CD14-positive monocyte (primary cell): ENCODE measurements at regions not wholly inside any gene's neighbourhood (a gene's known extent, or its start where the extent isn't known, plus 50 kb on each side); places are given as distances from the start of the nearest gene placed in this dataset.

ENCODE experiments used
- DNase-seq, 3 donors: peaks; one replicate each; pipeline ENCODE4 v3.0.0-alpha.2; 2011 to 2022
- H2AFZ ChIP-seq: 2 replicates; pipeline ENCODE4 v1.6.0; 2012; ENCODE audit warnings: mild to moderate bottlenecking, low read depth, low read length, inconsistent platforms; ENCODE audit not compliant: insufficient read depth, poor library complexity, severe bottlenecking
- H3K27ac ChIP-seq, 2 donors: 1 replicate in 1 of 2; 2 replicates in 1 of 2; pipeline ENCODE4 v1.5.1; 2012 to 2013; ENCODE audit warnings: low read length in 2 of 2, control low read depth in 1 of 2, inconsistent platforms in 1 of 2, low read depth in 1 of 2, mild to moderate bottlenecking in 1 of 2
- H3K27me3 ChIP-seq, 2 donors: one replicate each; pipeline versions ENCODE4 v1.6.0 to v1.6.1; 2011 to 2013; ENCODE audit warnings: low read length in 2 of 2; ENCODE audit not compliant: control insufficient read depth in 2 of 2, insufficient read depth in 2 of 2
- H3K36me3 ChIP-seq, 2 donors: replicated peaks in 1 of 2; 1 replicate in 1 of 2; 2 replicates in 1 of 2; pipeline versions ENCODE4 v1.5.1 to v1.6.1; 2012 to 2013; ENCODE audit warnings: low read length in 2 of 2, control low read depth in 1 of 2, inconsistent platforms in 1 of 2, mild to moderate bottlenecking in 1 of 2; ENCODE audit not compliant: insufficient read depth in 2 of 2, control insufficient read depth in 1 of 2
- H3K4me1 ChIP-seq, 2 donors: 1 replicate in 1 of 2; 2 replicates in 1 of 2; pipeline versions ENCODE4 v1.5.1 to v1.6.1; 2012 to 2013; ENCODE audit warnings: low read length in 2 of 2, control low read depth in 1 of 2, inconsistent platforms in 1 of 2, mild to moderate bottlenecking in 1 of 2, moderate library complexity in 1 of 2; ENCODE audit not compliant: insufficient read depth in 2 of 2, control insufficient read depth in 1 of 2
- H3K4me2 ChIP-seq: replicated peaks from 2 replicates; pipeline ENCODE3; 2012; ENCODE audit warnings: low read length, moderate library complexity, mild to moderate bottlenecking; ENCODE audit not compliant: poor library complexity, severe bottlenecking; ENCODE audit errors: extremely low read depth
- H3K4me3 ChIP-seq, 3 experiments: fragments of 200-600 bp in 1 of 3; sonication (generic) in 1 of 3; replicated peaks in 1 of 3; 1 replicate in 2 of 3; 2 replicates in 1 of 3; pipeline ENCODE4 v1.5.1; 2011 to 2013; ENCODE audit warnings: low read length in 3 of 3, mild to moderate bottlenecking in 3 of 3, control low read depth in 2 of 3, low read depth in 2 of 3, inconsistent platforms in 1 of 3, moderate library complexity in 1 of 3
- H3K79me2 ChIP-seq: 2 replicates; pipeline ENCODE4 v1.6.0; 2012; ENCODE audit warnings: mild to moderate bottlenecking, control low read depth, inconsistent platforms, low read length, moderate library complexity; ENCODE audit not compliant: insufficient read depth
- H3K9ac ChIP-seq: 2 replicates; pipeline ENCODE4 v1.6.0; 2017; ENCODE audit warnings: low read length, mild to moderate bottlenecking; ENCODE audit not compliant: insufficient read depth, poor library complexity, severe bottlenecking
- H3K9me3 ChIP-seq, 2 donors: replicated peaks in 1 of 2; 1 replicate in 1 of 2; 2 replicates in 1 of 2; pipeline versions ENCODE4 v1.5.1 to v1.6.1; 2012 to 2013; ENCODE audit warnings: low read length in 2 of 2, control low read depth in 1 of 2; ENCODE audit not compliant: control insufficient read depth in 1 of 2, insufficient read depth in 1 of 2
- H4K20me1 ChIP-seq: 2 replicates; pipeline ENCODE4 v1.6.0; 2012; ENCODE audit warnings: mild to moderate bottlenecking, low read length, control low read depth, moderate library complexity; ENCODE audit not compliant: insufficient read depth
- H3K27ac Mint-ChIP-seq, 7 donors: one replicate each; pipeline ENCODE4 v1.8.0; 2020; ENCODE audit warnings: mild to moderate bottlenecking in 7 of 7, mixed read lengths in 7 of 7, moderate library complexity in 6 of 7, inconsistent platforms in 2 of 7
- H3K27me3 Mint-ChIP-seq, 3 donors: one replicate each; pipeline ENCODE4 v1.8.0; 2021 to 2022; ENCODE audit warnings: low read depth in 3 of 3, mild to moderate bottlenecking in 3 of 3, mixed read lengths in 3 of 3, moderate library complexity in 3 of 3, inconsistent platforms in 1 of 3
- H3K36me3 Mint-ChIP-seq, 2 donors: one replicate each; pipeline ENCODE4 v1.8.0; 2020; ENCODE audit warnings: mixed read lengths in 2 of 2, inconsistent platforms in 1 of 2, mild to moderate bottlenecking in 1 of 2
- H3K4me1 Mint-ChIP-seq: one replicate; pipeline ENCODE4 v1.8.0; 2020; ENCODE audit warnings: mild to moderate bottlenecking, mixed read lengths
- H3K4me3 Mint-ChIP-seq, 2 donors: one replicate each; pipeline ENCODE4 v1.8.0; 2020; ENCODE audit warnings: mild to moderate bottlenecking in 2 of 2, mixed read lengths in 2 of 2, moderate library complexity in 1 of 2
- H3K9me3 Mint-ChIP-seq, 7 donors: one replicate each; pipeline ENCODE4 v1.8.0; 2020 to 2022; ENCODE audit warnings: mixed read lengths in 7 of 7, mild to moderate bottlenecking in 6 of 7, moderate library complexity in 6 of 7, inconsistent platforms in 2 of 7
- WGBS: methylation state at CpG from one replicate; pipeline ENCODE4 v1.1.5; 2013; ENCODE audit warnings: missing lambda C conversion rate; ENCODE audit not compliant: insufficient coverage; 5-methylcytosine and 5-hydroxymethylcytosine counted together
- intact Hi-C, 2 donors: fragments of 100-400 bp; cut with micrococcal nuclease; formaldehyde crosslinking; loops; one replicate each; pipeline versions ENCODE4 v1.15.0 to v1.15.1; 2023
- TF ChIP-seq, protein P1 (sequence below): fragments of 200-600 bp; IDR thresholded peaks from one replicate; pipeline ENCODE4 v1.8.0; 2022; ENCODE audit warnings: antibody characterized with exemption, mild to moderate bottlenecking

- no peaks in the 10 kb centered on the region for H4K20me1 ChIP-seq
- H3K9me3 ChIP-seq: no peaks in the 10 kb centered on the region
- Mint-ChIP-seq H3K4me3 (no peak overlapping the region), H3K27me3 (no peaks in the 10 kb centered on the region), H3K4me1 (peaks cover 42% of the 10 kb centered on the region), H3K36me3 (peaks cover 0 to 6% of the 10 kb centered on the region in 2 donors), H3K9me3 (peaks cover 0 to 5% (median 1%) of the 10 kb centered on the region in 7 donors), H3K27ac (peak overlapping the region in 6 of 7 donors; percentile 5 to 80 (median 24))
- no peaks in the 10 kb centered on the region for H3K79me2 ChIP-seq
- peak overlapping the region in 1 of 2 donors; percentile 23 for H3K27ac ChIP-seq
- intact Hi-C loops: no loop called here
- H2AFZ ChIP-seq: no peak overlapping the region
- H3K4me2 ChIP-seq: no peak overlapping the region
- no peak overlapping the region for H3K9ac ChIP-seq
- no peaks in the 10 kb centered on the region for H3K27me3 ChIP-seq
- no peaks in the 10 kb centered on the region for H3K36me3 ChIP-seq
- DNase-seq: peak; percentile 6 to 29 (median 20)
- H3K4me1 ChIP-seq: peaks cover 39 to 44% of the 10 kb centered on the region in 2 donors
- TF ChIP-seq, protein P1, sequence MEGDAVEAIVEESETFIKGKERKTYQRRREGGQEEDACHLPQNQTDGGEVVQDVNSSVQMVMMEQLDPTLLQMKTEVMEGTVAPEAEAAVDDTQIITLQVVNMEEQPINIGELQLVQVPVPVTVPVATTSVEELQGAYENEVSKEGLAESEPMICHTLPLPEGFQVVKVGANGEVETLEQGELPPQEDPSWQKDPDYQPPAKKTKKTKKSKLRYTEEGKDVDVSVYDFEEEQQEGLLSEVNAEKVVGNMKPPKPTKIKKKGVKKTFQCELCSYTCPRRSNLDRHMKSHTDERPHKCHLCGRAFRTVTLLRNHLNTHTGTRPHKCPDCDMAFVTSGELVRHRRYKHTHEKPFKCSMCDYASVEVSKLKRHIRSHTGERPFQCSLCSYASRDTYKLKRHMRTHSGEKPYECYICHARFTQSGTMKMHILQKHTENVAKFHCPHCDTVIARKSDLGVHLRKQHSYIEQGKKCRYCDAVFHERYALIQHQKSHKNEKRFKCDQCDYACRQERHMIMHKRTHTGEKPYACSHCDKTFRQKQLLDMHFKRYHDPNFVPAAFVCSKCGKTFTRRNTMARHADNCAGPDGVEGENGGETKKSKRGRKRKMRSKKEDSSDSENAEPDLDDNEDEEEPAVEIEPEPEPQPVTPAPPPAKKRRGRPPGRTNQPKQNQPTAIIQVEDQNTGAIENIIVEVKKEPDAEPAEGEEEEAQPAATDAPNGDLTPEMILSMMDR: no peak
- peak overlapping the region in 1 of 3 experiments; percentile 21 for H3K4me3 ChIP-seq
Measured at GRCh38 chr10:10658172-10658785, 359.4 kb upstream of the CELF2 start.

DNA sequence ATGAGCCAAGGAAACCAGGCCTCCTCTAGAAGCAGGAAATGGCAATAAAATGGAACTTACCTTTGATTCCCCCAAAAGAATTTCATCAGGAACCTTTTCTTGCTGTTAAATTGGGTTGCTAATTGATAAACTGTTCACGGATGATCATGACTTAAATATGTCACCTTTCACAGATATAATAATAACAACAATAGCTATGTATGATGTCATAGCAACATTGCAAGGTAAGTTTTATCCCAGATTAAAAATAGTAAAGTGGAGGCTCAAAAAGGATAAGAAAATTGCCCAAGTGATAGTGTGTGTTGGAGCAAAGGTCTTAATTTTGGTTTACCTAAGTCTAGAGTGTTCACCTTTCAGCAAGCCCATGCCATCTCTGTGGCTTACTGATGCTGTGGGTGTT lies 357.6 kb upstream of the CELF2 start:
- H3K4me1 Mint-ChIP-seq: peaks cover 59% of the 10 kb centered on the region
- peaks cover 0 to 5% (median 1%) of the 10 kb centered on the region in 7 donors for H3K9me3 Mint-ChIP-seq
- peaks cover 57 to 61% of the 10 kb centered on the region in 2 donors for H3K4me1 ChIP-seq
- H3K4me2 ChIP-seq: no peak overlapping the region
- H3K4me3 Mint-ChIP-seq: no peak overlapping the region
- H2AFZ ChIP-seq: no peak overlapping the region
- H3K4me3 ChIP-seq: no peak overlapping the region
- WGBS: no CpG with 5 or more reads among the region's 1 CpG
- H3K36me3 Mint-ChIP-seq: peaks cover 0 to 6% of the 10 kb centered on the region in 2 donors
- no peaks in the 10 kb centered on the region for H3K9me3 ChIP-seq
- no peaks in the 10 kb centered on the region for H3K27me3 Mint-ChIP-seq
- H3K27me3 ChIP-seq: no peaks in the 10 kb centered on the region
- no peaks in the 10 kb centered on the region for H4K20me1 ChIP-seq
- no peaks in the 10 kb centered on the region for H3K36me3 ChIP-seq
- H3K27ac Mint-ChIP-seq: peak overlapping the region in 2 of 7 donors; percentile 14 to 21
- no peaks in the 10 kb centered on the region for H3K79me2 ChIP-seq
- H3K27ac ChIP-seq: no peak overlapping the region
- H3K9ac ChIP-seq: no peak overlapping the region
- TF ChIP-seq, protein P1: no peak
- intact Hi-C loops: no loop called here
- no peak for DNase-seq
